GM12872 (cell line): ENCODE measurements at regions not wholly inside any gene's neighbourhood (a gene's known extent, or its start where the extent isn't known, plus 50 kb on each side); places are given as distances from the start of the nearest gene placed in this dataset.

Experiments used
- TF ChIP-seq, protein P1 (sequence below): IDR thresholded peaks from 3 replicates; pipeline ENCODE4 v1.5.1; 2011; ENCODE audit warnings: low read depth, mild to moderate bottlenecking, low read length, moderate library complexity; ENCODE audit not compliant: insufficient read depth

DNA sequence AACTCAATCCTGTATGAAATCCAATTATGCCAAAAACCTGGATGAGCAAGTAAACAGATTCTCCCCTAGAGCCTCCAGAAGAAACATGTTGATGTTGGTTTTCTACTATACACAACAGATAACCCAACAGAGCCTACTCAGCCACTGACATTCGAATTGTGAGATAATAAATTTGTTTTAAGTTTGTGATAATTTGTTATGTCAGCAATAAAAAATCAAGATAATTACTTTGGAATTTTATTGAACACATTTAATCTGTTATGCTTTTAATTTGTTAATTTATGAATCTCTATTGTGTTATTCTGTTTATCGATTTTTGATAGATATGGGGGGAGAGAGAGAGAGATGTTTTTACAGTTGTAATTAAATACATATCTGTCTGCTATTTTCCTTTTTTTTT is 1016.1 kb upstream of the PCDH7 start:
- TF ChIP-seq, protein P1, sequence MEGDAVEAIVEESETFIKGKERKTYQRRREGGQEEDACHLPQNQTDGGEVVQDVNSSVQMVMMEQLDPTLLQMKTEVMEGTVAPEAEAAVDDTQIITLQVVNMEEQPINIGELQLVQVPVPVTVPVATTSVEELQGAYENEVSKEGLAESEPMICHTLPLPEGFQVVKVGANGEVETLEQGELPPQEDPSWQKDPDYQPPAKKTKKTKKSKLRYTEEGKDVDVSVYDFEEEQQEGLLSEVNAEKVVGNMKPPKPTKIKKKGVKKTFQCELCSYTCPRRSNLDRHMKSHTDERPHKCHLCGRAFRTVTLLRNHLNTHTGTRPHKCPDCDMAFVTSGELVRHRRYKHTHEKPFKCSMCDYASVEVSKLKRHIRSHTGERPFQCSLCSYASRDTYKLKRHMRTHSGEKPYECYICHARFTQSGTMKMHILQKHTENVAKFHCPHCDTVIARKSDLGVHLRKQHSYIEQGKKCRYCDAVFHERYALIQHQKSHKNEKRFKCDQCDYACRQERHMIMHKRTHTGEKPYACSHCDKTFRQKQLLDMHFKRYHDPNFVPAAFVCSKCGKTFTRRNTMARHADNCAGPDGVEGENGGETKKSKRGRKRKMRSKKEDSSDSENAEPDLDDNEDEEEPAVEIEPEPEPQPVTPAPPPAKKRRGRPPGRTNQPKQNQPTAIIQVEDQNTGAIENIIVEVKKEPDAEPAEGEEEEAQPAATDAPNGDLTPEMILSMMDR = no peak

DNA sequence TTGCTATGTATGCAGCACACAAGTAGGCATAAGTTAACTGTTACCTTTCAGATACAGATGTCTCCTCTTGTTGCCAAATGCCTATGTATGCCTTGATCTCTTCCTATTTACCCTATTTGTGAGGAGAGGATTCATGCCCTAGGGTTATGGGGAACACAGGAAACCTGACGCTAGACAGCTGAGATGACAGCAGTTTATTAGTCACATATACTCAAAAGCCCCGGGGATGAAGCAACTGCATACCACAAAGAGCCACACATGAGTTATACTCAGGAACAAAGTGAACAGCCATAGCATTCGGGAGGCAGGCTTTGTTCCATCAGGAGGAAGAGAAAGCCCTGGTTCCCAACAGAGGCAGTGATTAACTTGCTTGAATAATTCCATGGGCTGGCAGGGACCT is 1011.7 kb upstream of the PCDH7 start:
- TF ChIP-seq, protein P1 = no peak

GRCh38 chr4:29710519-29710918 is 1009.6 kb upstream of the PCDH7 start:
- TF ChIP-seq, protein P1 = no peak

DNA sequence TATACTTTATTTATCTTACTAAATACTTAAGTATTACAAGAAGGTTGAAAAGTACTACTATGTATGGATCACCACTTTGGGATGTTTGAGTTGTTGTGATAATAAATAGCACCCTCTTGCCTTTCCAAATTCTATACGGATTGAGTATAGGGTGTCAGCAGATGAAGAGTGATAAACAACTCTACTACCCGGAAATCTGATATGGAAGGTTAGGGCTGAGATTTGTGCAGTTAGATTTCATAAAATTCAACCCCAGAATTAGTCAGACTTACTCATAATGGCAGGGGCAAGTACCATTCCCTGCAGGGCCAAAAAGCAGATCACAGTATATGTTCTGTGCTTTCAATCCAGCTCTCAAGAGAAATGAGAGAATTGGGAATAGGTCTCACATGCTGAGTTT is 1008.9 kb upstream of the PCDH7 start:
- TF ChIP-seq, protein P1 = no peak

DNA sequence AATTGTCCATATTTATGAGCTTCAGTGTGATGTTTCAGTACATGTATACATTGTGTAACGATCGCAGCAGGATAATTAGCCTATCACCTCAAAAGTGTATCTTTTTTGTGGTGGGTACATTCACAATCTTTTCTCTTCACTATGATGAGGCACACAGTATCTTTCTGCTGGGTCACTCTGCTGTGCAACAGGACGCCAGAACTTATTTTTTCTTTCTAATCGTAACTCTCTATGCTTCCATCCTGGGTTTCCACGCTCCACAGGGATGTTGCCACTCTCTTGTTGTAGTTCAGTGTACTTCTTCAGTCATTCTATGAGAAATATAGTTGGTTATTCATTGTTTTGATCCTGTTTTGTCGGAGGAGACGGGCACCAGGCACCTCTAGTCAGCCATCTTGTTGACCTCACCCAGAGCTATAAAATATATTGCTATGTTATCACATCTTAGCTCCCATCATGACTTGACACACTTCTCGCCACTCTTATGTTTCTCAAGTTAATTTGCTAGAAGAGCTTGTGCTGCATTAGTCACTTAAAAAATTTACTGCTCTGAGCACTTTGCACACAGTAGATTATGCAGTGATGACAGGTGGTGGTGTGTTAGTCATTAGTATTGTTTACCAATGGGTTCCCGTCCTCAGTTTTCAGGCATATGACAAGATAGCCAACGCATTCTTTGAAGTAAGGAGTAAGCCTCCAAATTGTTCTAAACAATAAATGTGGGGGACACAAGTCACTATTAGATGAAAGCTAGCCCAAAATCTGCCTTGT is 1002.7 kb upstream of the PCDH7 start:
- TF ChIP-seq, protein P1 = no peak

- TF ChIP-seq, protein P1 = no peak
These were observed 1002.0 kb upstream of the PCDH7 start for GRCh38 chr4:29718136-29718535.

DNA sequence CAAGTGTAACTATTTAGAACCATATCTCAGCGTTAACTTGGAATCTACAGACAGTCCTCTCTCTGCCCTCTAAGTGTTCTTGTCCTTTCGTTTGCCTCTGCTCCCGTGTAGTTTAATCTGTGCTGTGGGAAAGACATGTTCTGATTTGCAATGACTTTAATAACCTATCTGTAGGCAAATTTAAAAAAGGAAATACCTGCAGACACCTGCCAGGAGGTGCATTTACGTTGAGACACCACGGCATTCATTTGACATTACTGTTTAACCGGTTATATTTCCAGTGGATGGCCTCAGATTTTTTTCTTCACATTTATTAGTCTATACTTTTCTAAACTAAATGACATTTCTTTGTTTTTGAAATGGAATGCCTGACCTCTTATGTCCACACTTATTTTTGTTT is 997.9 kb upstream of the PCDH7 start:
- TF ChIP-seq, protein P1 = no peak
